Skeletal muscle tissue (tissue), 3 donors: ENCODE measurements at regions not wholly inside any gene's neighbourhood (a gene's known extent, or its start where the extent isn't known, plus 50 kb on each side); places are given as distances from the start of the nearest gene placed in this dataset.

ENCODE experiments used
- H3K27ac ChIP-seq: one replicate; pipeline ENCODE4 v1.7.0; 2013; ENCODE audit warnings: mild to moderate bottlenecking, low read depth, low read length, inconsistent platforms
- H3K27me3 ChIP-seq, 3 donors: one replicate each; pipeline ENCODE4 v1.7.0; 2013; ENCODE audit warnings: low read length in 3 of 3; ENCODE audit not compliant: control insufficient read depth in 3 of 3, insufficient read depth in 3 of 3
- H3K36me3 ChIP-seq, 3 donors: one replicate each; pipeline ENCODE4 v1.7.0; 2013; ENCODE audit warnings: low read length in 3 of 3; ENCODE audit not compliant: control insufficient read depth in 3 of 3, insufficient read depth in 3 of 3
- H3K4me1 ChIP-seq, 3 donors: one replicate each; pipeline ENCODE4 v1.7.0; 2013; ENCODE audit warnings: low read length in 3 of 3, mild to moderate bottlenecking in 3 of 3; ENCODE audit not compliant: control insufficient read depth in 3 of 3, insufficient read depth in 3 of 3
- H3K4me3 ChIP-seq, 3 donors: one replicate each; pipeline ENCODE4 v1.7.0; 2013; ENCODE audit warnings: low read length in 3 of 3
- H3K9ac ChIP-seq, 3 donors: one replicate each; pipeline ENCODE4 v1.7.0; 2013; ENCODE audit warnings: low read length in 3 of 3, mild to moderate bottlenecking in 3 of 3, moderate library complexity in 2 of 3, low read depth in 1 of 3
- H3K9me3 ChIP-seq, 3 donors: one replicate each; pipeline ENCODE4 v1.7.0; 2013; ENCODE audit warnings: low read length in 3 of 3; ENCODE audit not compliant: control insufficient read depth in 3 of 3
- donor health status: Osteomylitis.

- Histone ChIP-seq H3K9ac (no peak overlapping the region), H3K9me3 (peaks cover 0 to 3% (median 0%) of the 10 kb centered on the region in 3 donors), H3K4me3 (no peak overlapping the region), H3K27ac (no peak overlapping the region), H3K27me3 (peaks cover 0 to 2% (median 2%) of the 10 kb centered on the region in 3 donors), H3K4me1 (peaks cover 21 to 45% (median 32%) of the 10 kb centered on the region in 3 donors), H3K36me3 (no peaks in the 10 kb centered on the region)
These were observed 84.4 kb downstream of the FOXL1 start for GRCh38 chr16:86662740-86663139.

DNA sequence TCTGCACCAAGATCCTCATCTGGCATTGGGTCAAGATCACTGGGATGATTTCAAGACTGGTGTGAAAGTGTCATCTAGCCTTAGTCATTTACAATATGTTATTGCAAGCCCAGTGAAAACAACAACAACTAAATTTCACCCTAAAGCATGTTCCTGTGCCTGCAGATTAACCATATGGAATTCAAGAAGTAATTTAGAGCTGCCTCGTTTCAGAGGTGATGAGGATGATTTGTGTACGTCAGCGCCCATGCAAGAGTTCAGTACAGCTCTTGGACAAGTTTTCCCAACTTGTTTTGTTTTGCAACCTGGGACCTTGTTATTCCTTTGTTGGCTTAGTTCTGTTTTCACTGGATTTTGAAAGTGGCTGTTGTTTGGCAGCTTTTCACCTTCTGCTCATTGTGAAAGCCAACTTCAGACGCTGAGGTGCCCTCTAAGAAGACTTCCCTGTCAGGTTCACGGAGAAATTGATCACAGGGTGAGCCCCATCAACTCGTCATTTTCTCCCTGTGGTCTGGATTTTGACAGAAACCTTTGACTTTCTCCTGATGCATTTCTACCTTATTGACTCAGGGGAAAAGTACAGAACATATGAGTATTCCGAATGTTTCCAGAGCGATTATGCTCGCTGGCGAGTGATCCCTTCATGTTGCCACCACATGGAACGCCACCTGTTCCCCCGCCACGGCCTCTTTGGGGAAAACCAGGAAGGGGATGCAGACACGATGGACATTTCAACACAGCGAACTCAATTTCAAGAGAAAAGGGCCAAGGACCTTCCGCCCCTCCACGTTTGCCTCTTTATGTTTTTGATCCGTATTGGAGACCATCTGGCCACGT is 85.6 kb downstream of the FOXL1 start:
- H3K9ac ChIP-seq: no peak overlapping the region
- peak overlapping the region in 1 of 3 donors; percentile 14 for H3K4me3 ChIP-seq
- H3K27me3 ChIP-seq: peaks cover 0 to 5% (median 2%) of the 10 kb centered on the region in 3 donors
- H3K27ac ChIP-seq: no peak overlapping the region
- H3K4me1 ChIP-seq: peaks cover 22 to 46% (median 32%) of the 10 kb centered on the region in 3 donors
- peaks cover 0 to 3% (median 0%) of the 10 kb centered on the region in 3 donors for H3K9me3 ChIP-seq
- H3K36me3 ChIP-seq: no peaks in the 10 kb centered on the region

- peaks cover 31 to 54% (median 37%) of the 10 kb centered on the region in 3 donors for H3K4me1 ChIP-seq
- no peak overlapping the region for H3K9ac ChIP-seq
- H3K9me3 ChIP-seq: peaks cover 0 to 3% (median 0%) of the 10 kb centered on the region in 3 donors
- peaks cover 2 to 9% (median 3%) of the 10 kb centered on the region in 3 donors for H3K27me3 ChIP-seq
- H3K36me3 ChIP-seq: no peaks in the 10 kb centered on the region
- no peak overlapping the region for H3K27ac ChIP-seq
- H3K4me3 ChIP-seq: peak overlapping the region in 1 of 3 donors; percentile 14
These were observed 86.4 kb downstream of the FOXL1 start for GRCh38 chr16:86664522-86665318.

- Histone ChIP-seq H3K36me3 (no peaks in the 10 kb centered on the region), H3K4me3 (no peak overlapping the region), H3K27ac (no peak overlapping the region), H3K9ac (no peak overlapping the region), H3K9me3 (no peaks in the 10 kb centered on the region), H3K27me3 (peaks cover 2 to 9% (median 3%) of the 10 kb centered on the region in 3 donors), H3K4me1 (peaks cover 36 to 60% (median 38%) of the 10 kb centered on the region in 3 donors)
These were observed 86.9 kb downstream of the FOXL1 start for GRCh38 chr16:86665319-86665675.

DNA sequence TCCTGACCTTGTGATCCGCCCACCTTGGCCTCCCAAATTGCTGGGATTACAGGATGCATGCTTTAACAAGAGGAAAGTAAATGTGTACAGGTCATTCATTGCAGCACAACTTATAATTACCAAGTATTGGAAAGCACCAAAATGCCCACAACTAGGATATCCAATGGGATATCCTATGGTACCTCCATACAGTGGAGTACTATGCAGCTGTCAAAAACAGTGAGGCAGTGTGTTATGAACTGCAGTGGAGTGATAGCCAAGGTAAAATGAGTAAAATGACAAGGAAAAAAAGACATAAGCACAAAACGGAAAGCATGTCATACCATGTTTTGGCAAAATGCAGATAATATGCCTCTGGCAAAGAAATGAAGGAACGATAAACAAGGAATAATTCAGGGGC is 87.6 kb downstream of the FOXL1 start:
- Histone ChIP-seq H3K9me3 (no peaks in the 10 kb centered on the region), H3K4me3 (no peak overlapping the region), H3K27ac (no peak overlapping the region), H3K27me3 (peaks cover 3 to 9% (median 7%) of the 10 kb centered on the region in 3 donors), H3K36me3 (no peaks in the 10 kb centered on the region), H3K9ac (no peak overlapping the region), H3K4me1 (peaks cover 38 to 60% (median 43%) of the 10 kb centered on the region in 3 donors)

GRCh38 chr16:86667035-86667434 is 88.7 kb downstream of the FOXL1 start:
- peaks cover 35 to 53% (median 44%) of the 10 kb centered on the region in 3 donors for H3K4me1 ChIP-seq
- H3K9me3 ChIP-seq: no peaks in the 10 kb centered on the region
- H3K27me3 ChIP-seq: peaks cover 9 to 11% (median 10%) of the 10 kb centered on the region in 3 donors
- H3K9ac ChIP-seq: no peak overlapping the region
- peak overlapping the region in 1 of 3 donors; percentile 3 for H3K4me3 ChIP-seq
- H3K36me3 ChIP-seq: no peaks in the 10 kb centered on the region
- H3K27ac ChIP-seq: peak overlapping the region; percentile 13

GRCh38 chr16:86668136-86668910 is 90.0 kb downstream of the FOXL1 start:
- Histone ChIP-seq H3K27me3 (peaks cover 15 to 18% (median 16%) of the 10 kb centered on the region in 3 donors), H3K4me1 (peaks cover 31 to 51% (median 39%) of the 10 kb centered on the region in 3 donors), H3K36me3 (no peaks in the 10 kb centered on the region), H3K9ac (no peak overlapping the region), H3K27ac (no peak overlapping the region), H3K9me3 (peaks cover 0 to 2% (median 0%) of the 10 kb centered on the region in 3 donors), H3K4me3 (no peak overlapping the region)

GRCh38 chr16:86669285-86669805 is 91.0 kb downstream of the FOXL1 start:
- H3K4me1 ChIP-seq: peaks cover 25 to 42% (median 29%) of the 10 kb centered on the region in 3 donors
- H3K27me3 ChIP-seq: peaks cover 16 to 26% (median 19%) of the 10 kb centered on the region in 3 donors
- H3K9me3 ChIP-seq: peaks cover 0 to 5% (median 0%) of the 10 kb centered on the region in 3 donors
- peak overlapping the region in 2 of 3 donors; percentile 47 to 70 for H3K9ac ChIP-seq
- peak overlapping the region in 1 of 3 donors; percentile 41 for H3K4me3 ChIP-seq
- H3K27ac ChIP-seq: no peak overlapping the region
- H3K36me3 ChIP-seq: no peaks in the 10 kb centered on the region
